Natural killer cell (primary cell): ENCODE measurements at regions not wholly inside any gene's neighbourhood (a gene's known extent, or its start where the extent isn't known, plus 50 kb on each side); places are given as distances from the start of the nearest gene placed in this dataset.

Experiments used
- ATAC-seq, 3 donors: fragments of 150-1000 bp in 2 of 3; fragments of 200-7000 bp in 1 of 3; cut with Tn5 transposase; 1 replicate in 1 of 3; 2 replicates in 2 of 3; pipeline ENCODE4 v1.10.0; 2021; ENCODE audit warnings: mild to moderate bottlenecking in 2 of 3, moderate library complexity in 2 of 3
- DNase-seq, 2 donors: peaks; one replicate each; pipeline versions ENCODE4 v3.0.0 to v3.0.0-alpha.2; 2013 to 2021; ENCODE audit warnings: mixed read lengths in 1 of 2
- H3K27ac ChIP-seq: one replicate; pipeline ENCODE4 v1.5.1; 2013; ENCODE audit warnings: mild to moderate bottlenecking, low read length
- H3K27me3 ChIP-seq: one replicate; pipeline ENCODE4 v1.6.1; 2013; ENCODE audit warnings: low read length; ENCODE audit not compliant: control insufficient read depth, insufficient read depth
- H3K36me3 ChIP-seq: one replicate; pipeline ENCODE4 v1.6.1; 2013; ENCODE audit warnings: low read length; ENCODE audit not compliant: control insufficient read depth, insufficient read depth
- H3K4me1 ChIP-seq: one replicate; pipeline ENCODE4 v1.6.1; 2013; ENCODE audit warnings: low read length; ENCODE audit not compliant: control insufficient read depth, insufficient read depth
- H3K4me3 ChIP-seq: one replicate; pipeline ENCODE4 v1.5.1; 2013; ENCODE audit warnings: low read length
- H3K9me3 ChIP-seq: one replicate; pipeline ENCODE4 v1.6.1; 2013; ENCODE audit warnings: low read length; ENCODE audit not compliant: control insufficient read depth, insufficient read depth
- H3K27ac Mint-ChIP-seq, 2 donors: one replicate each; pipeline ENCODE4 v1.8.0; 2022; ENCODE audit warnings: mild to moderate bottlenecking in 2 of 2, mixed read lengths in 2 of 2, moderate library complexity in 1 of 2
- H3K27me3 Mint-ChIP-seq, 2 donors: one replicate each; pipeline ENCODE4 v1.8.0; 2022; ENCODE audit warnings: low read depth in 2 of 2, mixed read lengths in 2 of 2
- H3K36me3 Mint-ChIP-seq: one replicate; pipeline ENCODE4 v1.8.0; 2022; ENCODE audit warnings: mixed read lengths
- H3K4me1 Mint-ChIP-seq, 2 donors: one replicate each; pipeline ENCODE4 v1.8.0; 2022; ENCODE audit warnings: mixed read lengths in 2 of 2
- H3K4me3 Mint-ChIP-seq: one replicate; pipeline ENCODE4 v1.8.0; 2022; ENCODE audit warnings: mild to moderate bottlenecking, moderate library complexity, mixed read lengths
- H3K9me3 Mint-ChIP-seq, 2 donors: one replicate each; pipeline ENCODE4 v1.8.0; 2022; ENCODE audit warnings: mixed read lengths in 2 of 2
- CTCF ChIP-seq: fragments of 200-600 bp; IDR thresholded peaks from one replicate; pipeline ENCODE4 v1.8.0; 2022; ENCODE audit warnings: antibody characterized with exemption
- WGBS: methylation state at CpG from one replicate; pipeline ENCODE4 v1.1.7; 2013; ENCODE audit warnings: missing lambda C conversion rate; ENCODE audit not compliant: insufficient coverage; 5-methylcytosine and 5-hydroxymethylcytosine counted together
- intact Hi-C: fragments of 100-400 bp; cut with micrococcal nuclease; formaldehyde crosslinking; loops from one replicate; pipeline ENCODE4 v1.14.2; 2022

GRCh38 chr6:19028201-19028600 lies 641.1 kb downstream of the RNF144B start:
- no peak overlapping the region for H3K27ac ChIP-seq
- DNase-seq (no peak), ATAC-seq (no peak)
- no peaks in the 10 kb centered on the region for H3K36me3 Mint-ChIP-seq
- no peak for TF ChIP-seq CTCF
- H3K4me3 ChIP-seq = no peak overlapping the region
- H3K4me1 ChIP-seq = no peaks in the 10 kb centered on the region
- intact Hi-C loops = no loop called here
- H3K4me3 Mint-ChIP-seq = no peak overlapping the region
- H3K36me3 ChIP-seq = no peaks in the 10 kb centered on the region
- WGBS = 83% methylated on average over 3 of the region's 3 CpGs
- H3K9me3 ChIP-seq = no peaks in the 10 kb centered on the region
- H3K9me3 Mint-ChIP-seq = peaks cover 3 to 12% of the 10 kb centered on the region in 2 donors
- no peak overlapping the region for H3K27ac Mint-ChIP-seq
- no peaks in the 10 kb centered on the region for H3K27me3 Mint-ChIP-seq
- H3K4me1 Mint-ChIP-seq = no peaks in the 10 kb centered on the region
- H3K27me3 ChIP-seq = no peaks in the 10 kb centered on the region

GRCh38 chr6:19032591-19033295 lies 645.6 kb downstream of the RNF144B start:
- Mint-ChIP-seq H3K9me3 (peaks cover 3 to 8% of the 10 kb centered on the region in 2 donors), H3K27me3 (no peaks in the 10 kb centered on the region), H3K27ac (no peak overlapping the region), H3K4me1 (no peaks in the 10 kb centered on the region), H3K4me3 (no peak overlapping the region), H3K36me3 (no peaks in the 10 kb centered on the region)
- Histone ChIP-seq H3K27me3 (no peaks in the 10 kb centered on the region), H3K27ac (no peak overlapping the region), H3K4me1 (no peaks in the 10 kb centered on the region), H3K36me3 (no peaks in the 10 kb centered on the region), H3K9me3 (no peaks in the 10 kb centered on the region), H3K4me3 (no peak overlapping the region)
- DNase-seq = no peak
- intact Hi-C loops = no loop called here
- TF ChIP-seq CTCF = no peak
- ATAC-seq = no peak

GRCh38 chr6:19033683-19034082 lies 646.5 kb downstream of the RNF144B start:
- WGBS = 80% methylated on average over 1 of the region's 1 CpG
- Histone ChIP-seq H3K4me3 (no peak overlapping the region), H3K9me3 (no peaks in the 10 kb centered on the region), H3K27me3 (no peaks in the 10 kb centered on the region), H3K4me1 (no peaks in the 10 kb centered on the region), H3K27ac (no peak overlapping the region), H3K36me3 (no peaks in the 10 kb centered on the region)
- Mint-ChIP-seq H3K4me1 (no peaks in the 10 kb centered on the region), H3K4me3 (no peak overlapping the region), H3K27ac (no peak overlapping the region), H3K36me3 (no peaks in the 10 kb centered on the region), H3K27me3 (no peaks in the 10 kb centered on the region), H3K9me3 (peaks cover 1 to 6% of the 10 kb centered on the region in 2 donors)
- no peak for TF ChIP-seq CTCF
- intact Hi-C loops = no loop called here
- ATAC-seq (no peak), DNase-seq (no peak)

GRCh38 chr6:19034986-19035385 lies 647.8 kb downstream of the RNF144B start:
- TF ChIP-seq CTCF = no peak
- DNase-seq = no peak
- Mint-ChIP-seq H3K4me1 (no peaks in the 10 kb centered on the region), H3K4me3 (no peak overlapping the region), H3K9me3 (peaks cover 0 to 4% of the 10 kb centered on the region in 2 donors), H3K27me3 (no peaks in the 10 kb centered on the region), H3K36me3 (no peaks in the 10 kb centered on the region), H3K27ac (no peak overlapping the region)
- intact Hi-C loops = no loop called here
- H3K4me3 ChIP-seq = no peak overlapping the region
- H3K9me3 ChIP-seq = no peaks in the 10 kb centered on the region
- no peak overlapping the region for H3K27ac ChIP-seq
- no peaks in the 10 kb centered on the region for H3K36me3 ChIP-seq
- H3K27me3 ChIP-seq = no peaks in the 10 kb centered on the region
- no peaks in the 10 kb centered on the region for H3K4me1 ChIP-seq
- WGBS = 83% methylated on average over 2 of the region's 2 CpGs
- ATAC-seq = no peak
